WTC11 (cell line): ENCODE measurements at regions not wholly inside any gene's neighbourhood (a gene's known extent, or its start where the extent isn't known, plus 50 kb on each side); places are given as distances from the start of the nearest gene placed in this dataset.

Experiments used
- ATAC-seq: fragments of 200-7000 bp; cut with Tn5 transposase; 2 replicates; pipeline ENCODE4 v1.10.0; 2021; ENCODE audit warnings: mild to moderate bottlenecking, moderate library complexity
- CTCF ChIA-PET: fragments of 300-600 bp; sonication (Branson Sonifier 250); formaldehyde crosslinking; loops from one replicate; lab custom pipeline; 2021; ENCODE audit warnings: antibody characterized with exemption; lab: Charles Lee
- POLR2A ChIA-PET: fragments of 350-600 bp; sonication (Branson Sonifier 250); formaldehyde crosslinking; loops from one replicate; lab custom pipeline; 2021; ENCODE audit warnings: antibody characterized with exemption; lab: Charles Lee
- DNase-seq: peaks from one replicate; pipeline ENCODE4 v3.0.0; 2021; ENCODE audit warnings: low spot score
- H3K27ac Mint-ChIP-seq: 2 replicates; pipeline ENCODE4 v1.8.0; 2021; ENCODE audit warnings: mixed read lengths
- H3K27me3 Mint-ChIP-seq: 2 replicates; pipeline ENCODE4 v1.8.0; 2021; ENCODE audit warnings: low read depth, mild to moderate bottlenecking, moderate library complexity, mixed read lengths
- H3K36me3 Mint-ChIP-seq: 2 replicates; pipeline ENCODE4 v1.8.0; 2021; ENCODE audit warnings: mixed read lengths
- H3K4me1 Mint-ChIP-seq: 2 replicates; pipeline ENCODE4 v1.8.0; 2022; ENCODE audit warnings: mixed read lengths
- H3K4me3 Mint-ChIP-seq: 2 replicates; pipeline ENCODE4 v1.8.0; 2021; ENCODE audit warnings: mild to moderate bottlenecking, moderate library complexity, mixed read lengths
- H3K9me3 Mint-ChIP-seq: 2 replicates; pipeline ENCODE4 v1.8.0; 2021; ENCODE audit warnings: mixed read lengths
- AFF4 ChIP-seq: sonication (generic); formaldehyde crosslinking; IDR thresholded peaks from 2 replicates; pipeline ENCODE4 v1.8.1; 2023; ENCODE audit warnings: mild to moderate bottlenecking, missing genetic modification reagents, borderline replicate concordance
- AR ChIP-seq: fragments of 250-450 bp; sonication (Bioruptor Pico); IDR thresholded peaks from 2 replicates; pipeline ENCODE4 v1.9.0; 2021; ENCODE audit warnings: mild to moderate bottlenecking
- ARID4B ChIP-seq: sonication (generic); formaldehyde crosslinking; IDR thresholded peaks from 2 replicates; pipeline ENCODE4 v1.8.0; 2023; ENCODE audit warnings: missing genetic modification reagents, mild to moderate bottlenecking, borderline replicate concordance
- E2F4 ChIP-seq: sonication (generic); formaldehyde crosslinking; IDR thresholded peaks from 2 replicates; pipeline ENCODE4 v1.8.1; 2022; ENCODE audit warnings: low read depth, mild to moderate bottlenecking, moderate library complexity, missing genetic modification reagents, borderline replicate concordance
- FOXP1 ChIP-seq: sonication (generic); formaldehyde crosslinking; IDR thresholded peaks from 2 replicates; pipeline ENCODE4 v1.8.0; 2022; ENCODE audit warnings: missing genetic modification reagents, mild to moderate bottlenecking, moderate library complexity, borderline replicate concordance
- NFATC4 ChIP-seq: fragments of 250-450 bp; sonication (Bioruptor Pico); IDR thresholded peaks from 2 replicates; pipeline ENCODE4 v1.9.0; 2021; ENCODE audit warnings: mild to moderate bottlenecking
- PRDM15 ChIP-seq: sonication (generic); formaldehyde crosslinking; IDR thresholded peaks from 2 replicates; pipeline ENCODE4 v1.8.0; 2022; ENCODE audit warnings: missing genetic modification reagents
- SMAD4 ChIP-seq: sonication (generic); formaldehyde crosslinking; IDR thresholded peaks from 2 replicates; pipeline ENCODE4 v1.8.0; 2022; ENCODE audit warnings: mild to moderate bottlenecking, missing genetic modification reagents
- TEAD1 ChIP-seq: sonication (generic); formaldehyde crosslinking; IDR thresholded peaks from 2 replicates; pipeline ENCODE4 v1.8.0; 2022; ENCODE audit warnings: mild to moderate bottlenecking, missing genetic modification reagents
- ZMAT4 ChIP-seq: fragments of 250-450 bp; sonication (Bioruptor Pico); IDR thresholded peaks from 2 replicates; pipeline ENCODE4 v1.9.0; 2021; ENCODE audit warnings: mild to moderate bottlenecking
- ZNF396 ChIP-seq: fragments of 250-450 bp; sonication (Bioruptor Pico); IDR thresholded peaks from 2 replicates; pipeline ENCODE4 v1.8.0; 2021; ENCODE audit warnings: mild to moderate bottlenecking, moderate library complexity, borderline replicate concordance
- ZNF416 ChIP-seq: fragments of 250-450 bp; sonication (Bioruptor Pico); IDR thresholded peaks from 2 replicates; pipeline ENCODE4 v1.9.0; 2021; ENCODE audit warnings: mild to moderate bottlenecking, inconsistent platforms
- ZNF532 ChIP-seq: fragments of 250-450 bp; sonication (Bioruptor Pico); IDR thresholded peaks from 2 replicates; pipeline ENCODE4 v1.9.0; 2021; ENCODE audit warnings: mild to moderate bottlenecking, borderline replicate concordance

- TF ChIP-seq ARID4B (CRISPR knock-in tag) (no peak), E2F4 (CRISPR knock-in tag) (no peak), ZNF532 (CRISPR knock-in tag) (no peak)
Observed at GRCh38 chr9:2494562-2494961, 127.0 kb upstream of the VLDLR start (continued).

- Mint-ChIP-seq H3K9me3 (no peaks in the 10 kb centered on the region), H3K27ac (no peak overlapping the region), H3K4me3 (no peak overlapping the region), H3K36me3 (no peaks in the 10 kb centered on the region), H3K4me1 (peaks cover 23% of the 10 kb centered on the region), H3K27me3 (no peaks in the 10 kb centered on the region)
- no peak for ATAC-seq
- no peak for DNase-seq
- CTCF ChIA-PET: no interaction called here
- POLR2A ChIA-PET: no interaction called here
- TF ChIP-seq NFATC4 (CRISPR knock-in tag): no peak
- TF ChIP-seq AR (CRISPR knock-in tag): no peak
- TF ChIP-seq ZMAT4 (CRISPR knock-in tag): no peak
- TF ChIP-seq TEAD1 (CRISPR knock-in tag): no peak
- no peak for TF ChIP-seq PRDM15 (CRISPR knock-in tag)
- TF ChIP-seq AFF4 (CRISPR knock-in tag): no peak
- no peak for TF ChIP-seq FOXP1 (CRISPR knock-in tag)
- no peak for TF ChIP-seq ZNF416
- no peak for TF ChIP-seq SMAD4 (CRISPR knock-in tag)
- no peak for TF ChIP-seq ZNF396 (CRISPR knock-in tag)
Observed at GRCh38 chr9:2495221-2496005, 126.2 kb upstream of the VLDLR start.
